ENCODE measurements at regions not wholly inside any gene's neighbourhood (a gene's known extent, or its start where the extent isn't known, plus 50 kb on each side); places are given as distances from the start of the nearest gene placed in this dataset.

DNA sequence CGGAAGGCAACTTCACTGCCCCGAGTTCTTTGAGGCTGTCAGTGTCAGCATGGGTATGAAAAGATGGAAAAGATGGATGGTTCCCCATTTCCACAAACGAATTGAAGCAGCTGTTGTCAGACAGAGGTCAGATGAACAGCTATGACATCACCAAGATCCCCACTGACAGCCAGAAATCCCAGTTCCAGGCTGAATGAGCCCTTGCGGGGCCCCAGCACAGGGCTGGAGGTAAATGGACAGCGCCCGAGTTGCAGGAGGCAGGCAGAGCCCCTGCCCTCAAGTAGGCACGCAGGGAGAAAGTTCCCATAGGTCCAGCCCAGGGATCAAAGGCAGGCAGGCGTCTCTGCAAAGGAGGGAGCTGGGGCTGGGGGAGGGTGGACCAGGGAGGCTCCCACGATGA, 169.5 kb upstream of the AGAP1 start:
- no peaks in the 10 kb centered on the region for H3K9me3 ChIP-seq (replicated peaks; ENCODE audit: low read length)

GRCh38 chr2:235325151-235325550, 168.7 kb upstream of the AGAP1 start:
- peaks cover 13% of the 10 kb centered on the region for H3K27me3 ChIP-seq (ENCODE audit: control insufficient read depth, insufficient read depth, low read length)
- no peaks in the 10 kb centered on the region for H3K9me3 ChIP-seq (replicated peaks; ENCODE audit: low read length)
- H3K4me1 ChIP-seq (ENCODE audit: control insufficient read depth, insufficient read depth, low read length) = peaks cover 10% of the 10 kb centered on the region
- no peak overlapping the region for H3K4me3 ChIP-seq (ENCODE audit: low read length)
- H3K36me3 ChIP-seq (ENCODE audit: insufficient read depth, low read length) = no peaks in the 10 kb centered on the region
- no peak overlapping the region for H3K9ac ChIP-seq (ENCODE audit: low read depth, low read length)
- H3K4me2 ChIP-seq (ENCODE audit: low read length) = no peak overlapping the region

More for the DNA sequence above, 169.5 kb upstream of the AGAP1 start:
- no peak overlapping the region for H3K4me3 ChIP-seq (ENCODE audit: low read length)
- H3K27me3 ChIP-seq (ENCODE audit: control insufficient read depth, insufficient read depth, low read length) = peaks cover 13% of the 10 kb centered on the region
- no peak overlapping the region for H3K4me2 ChIP-seq (ENCODE audit: low read length)
- no peaks in the 10 kb centered on the region for H3K36me3 ChIP-seq (ENCODE audit: insufficient read depth, low read length)
- H3K4me1 ChIP-seq (ENCODE audit: control insufficient read depth, insufficient read depth, low read length) = peaks cover 10% of the 10 kb centered on the region
- H3K9ac ChIP-seq (ENCODE audit: low read depth, low read length) = no peak overlapping the region

DNA sequence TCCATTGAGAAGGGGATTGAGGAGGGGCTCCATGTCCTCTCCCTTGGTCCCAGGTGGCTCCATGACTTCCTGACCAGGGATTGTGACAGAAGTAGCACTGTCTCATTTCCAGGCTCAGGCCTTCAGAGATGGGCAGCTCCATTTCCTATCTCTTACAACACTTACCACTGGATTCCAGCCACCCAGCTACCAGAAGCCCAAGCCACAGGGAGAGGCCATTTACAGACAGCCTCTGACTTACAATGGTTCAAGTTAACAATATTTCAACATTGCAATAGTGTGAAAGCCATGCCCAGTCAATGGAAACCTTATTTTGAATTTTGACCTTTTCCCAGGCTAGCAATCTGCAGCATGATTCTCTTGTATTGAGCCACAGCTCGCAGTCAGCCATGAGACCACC, 164.9 kb upstream of the AGAP1 start:
- H3K9me3 ChIP-seq (replicated peaks; ENCODE audit: low read length) = no peaks in the 10 kb centered on the region
- H3K36me3 ChIP-seq (ENCODE audit: insufficient read depth, low read length) = no peaks in the 10 kb centered on the region

DNA sequence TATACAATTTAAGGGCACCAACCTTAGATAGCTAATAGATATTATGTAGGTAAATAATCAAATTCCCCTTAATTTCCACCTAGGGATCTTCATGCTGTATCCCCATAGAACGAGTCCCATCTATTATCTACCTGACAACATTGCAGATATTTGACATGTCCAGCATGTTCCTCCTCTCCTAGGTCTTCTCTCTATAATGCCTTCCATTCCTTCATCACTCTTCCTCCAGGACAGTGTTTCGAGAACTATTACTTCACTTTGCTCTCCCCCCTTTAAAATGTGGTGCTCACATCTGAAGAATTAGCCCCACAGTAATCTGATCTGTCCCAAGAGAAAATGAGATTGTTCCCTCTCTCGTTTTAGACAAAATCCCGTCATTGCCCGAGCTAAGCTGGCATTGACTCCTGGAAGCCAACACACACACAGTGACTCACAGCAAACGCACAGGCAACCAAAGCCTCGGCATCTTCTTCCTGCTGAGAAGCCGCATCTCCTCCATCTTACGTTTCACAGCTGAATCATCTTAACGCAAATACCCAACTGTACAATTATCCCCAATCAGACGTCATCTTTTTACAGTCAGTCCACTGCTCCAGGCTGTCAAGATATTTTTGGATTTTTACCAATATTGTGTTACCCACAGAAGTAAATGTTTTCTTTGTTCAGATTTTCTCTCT, 162.9 kb upstream of the AGAP1 start:
- Histone ChIP-seq H3K9me3 (replicated peaks; ENCODE audit: low read length) (no peaks in the 10 kb centered on the region), H3K9ac (ENCODE audit: low read depth, low read length) (peak overlapping the region; percentile 34), H3K27me3 (ENCODE audit: control insufficient read depth, insufficient read depth, low read length) (peaks cover 5% of the 10 kb centered on the region), H3K36me3 (ENCODE audit: insufficient read depth, low read length) (no peaks in the 10 kb centered on the region), H3K4me2 (ENCODE audit: low read length) (peak overlapping the region; percentile 59), H3K4me3 (ENCODE audit: low read length) (peak overlapping the region; percentile 5), H3K4me1 (ENCODE audit: control insufficient read depth, insufficient read depth, low read length) (peaks cover 23% of the 10 kb centered on the region)

More for the DNA sequence above, 164.9 kb upstream of the AGAP1 start:
- H3K4me3 ChIP-seq (ENCODE audit: low read length) = no peak overlapping the region
- peaks cover 23% of the 10 kb centered on the region for H3K4me1 ChIP-seq (ENCODE audit: control insufficient read depth, insufficient read depth, low read length)
- no peak overlapping the region for H3K4me2 ChIP-seq (ENCODE audit: low read length)
- H3K9ac ChIP-seq (ENCODE audit: low read depth, low read length) = no peak overlapping the region
- H3K27me3 ChIP-seq (ENCODE audit: control insufficient read depth, insufficient read depth, low read length) = peaks cover 8% of the 10 kb centered on the region

GRCh38 chr2:235332240-235332890, 161.5 kb upstream of the AGAP1 start:
- Histone ChIP-seq H3K4me3 (ENCODE audit: low read length) (no peak overlapping the region), H3K4me2 (ENCODE audit: low read length) (no peak overlapping the region), H3K4me1 (ENCODE audit: control insufficient read depth, insufficient read depth, low read length) (peaks cover 22% of the 10 kb centered on the region), H3K27me3 (ENCODE audit: control insufficient read depth, insufficient read depth, low read length) (peaks cover 11% of the 10 kb centered on the region), H3K9ac (ENCODE audit: low read depth, low read length) (no peak overlapping the region), H3K9me3 (replicated peaks; ENCODE audit: low read length) (no peaks in the 10 kb centered on the region), H3K36me3 (ENCODE audit: insufficient read depth, low read length) (no peaks in the 10 kb centered on the region)

GRCh38 chr2:235333076-235333475, 160.8 kb upstream of the AGAP1 start:
- H3K36me3 ChIP-seq (ENCODE audit: insufficient read depth, low read length) = no peaks in the 10 kb centered on the region

DNA sequence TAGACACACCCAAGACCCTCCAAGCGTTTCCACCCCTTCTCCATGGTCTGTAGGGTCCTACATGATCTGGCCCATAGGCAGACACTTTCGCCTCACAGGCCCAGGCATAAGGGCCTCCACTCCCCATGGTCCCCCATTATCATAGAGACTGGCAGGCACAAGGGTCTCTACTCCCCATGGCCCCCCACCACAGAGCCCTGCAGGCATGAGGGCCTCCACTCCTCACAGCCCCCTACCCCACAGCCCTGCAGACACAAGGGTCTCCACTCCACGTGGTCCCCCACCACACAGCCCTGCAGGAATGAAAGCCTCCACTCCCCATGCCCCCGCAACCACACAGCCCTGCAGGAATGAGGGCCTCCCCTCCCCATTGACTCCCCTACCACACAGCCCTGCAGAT, 159.7 kb upstream of the AGAP1 start:
- H3K27me3 ChIP-seq (ENCODE audit: control insufficient read depth, insufficient read depth, low read length) = peaks cover 26% of the 10 kb centered on the region
- no peak overlapping the region for H3K4me3 ChIP-seq (ENCODE audit: low read length)
- H3K9me3 ChIP-seq (replicated peaks; ENCODE audit: low read length) = no peaks in the 10 kb centered on the region
- H3K36me3 ChIP-seq (ENCODE audit: insufficient read depth, low read length) = no peaks in the 10 kb centered on the region
- H3K4me2 ChIP-seq (ENCODE audit: low read length) = no peak overlapping the region
- peaks cover 13% of the 10 kb centered on the region for H3K4me1 ChIP-seq (ENCODE audit: control insufficient read depth, insufficient read depth, low read length)
- H3K9ac ChIP-seq (ENCODE audit: low read depth, low read length) = no peak overlapping the region

More at GRCh38 chr2:235333076-235333475, 160.8 kb upstream of the AGAP1 start:
- no peak overlapping the region for H3K4me2 ChIP-seq (ENCODE audit: low read length)
- peaks cover 14% of the 10 kb centered on the region for H3K4me1 ChIP-seq (ENCODE audit: control insufficient read depth, insufficient read depth, low read length)
- H3K4me3 ChIP-seq (ENCODE audit: low read length) = no peak overlapping the region
- H3K9me3 ChIP-seq (replicated peaks; ENCODE audit: low read length) = no peaks in the 10 kb centered on the region
- no peak overlapping the region for H3K9ac ChIP-seq (ENCODE audit: low read depth, low read length)
- peaks cover 18% of the 10 kb centered on the region for H3K27me3 ChIP-seq (ENCODE audit: control insufficient read depth, insufficient read depth, low read length)

- H3K9ac ChIP-seq (ENCODE audit: low read depth, low read length) = no peak overlapping the region
- H3K4me1 ChIP-seq (ENCODE audit: control insufficient read depth, insufficient read depth, low read length) = peaks cover 8% of the 10 kb centered on the region
- H3K36me3 ChIP-seq (ENCODE audit: insufficient read depth, low read length) = no peaks in the 10 kb centered on the region
- H3K4me2 ChIP-seq (ENCODE audit: low read length) = no peak overlapping the region
- H3K27me3 ChIP-seq (ENCODE audit: control insufficient read depth, insufficient read depth, low read length) = peaks cover 17% of the 10 kb centered on the region
- H3K4me3 ChIP-seq (ENCODE audit: low read length) = no peak overlapping the region
- H3K9me3 ChIP-seq (replicated peaks; ENCODE audit: low read length) = no peaks in the 10 kb centered on the region
Measured at GRCh38 chr2:235343156-235343774, 150.6 kb upstream of the AGAP1 start.

GRCh38 chr2:235343869-235344268, 150.0 kb upstream of the AGAP1 start:
- Histone ChIP-seq H3K27me3 (ENCODE audit: control insufficient read depth, insufficient read depth, low read length) (peaks cover 13% of the 10 kb centered on the region), H3K36me3 (ENCODE audit: insufficient read depth, low read length) (no peaks in the 10 kb centered on the region), H3K9me3 (replicated peaks; ENCODE audit: low read length) (no peaks in the 10 kb centered on the region), H3K9ac (ENCODE audit: low read depth, low read length) (no peak overlapping the region), H3K4me1 (ENCODE audit: control insufficient read depth, insufficient read depth, low read length) (peaks cover 8% of the 10 kb centered on the region), H3K4me2 (ENCODE audit: low read length) (no peak overlapping the region), H3K4me3 (ENCODE audit: low read length) (no peak overlapping the region)

- H3K9me3 ChIP-seq (replicated peaks; ENCODE audit: low read length) = no peaks in the 10 kb centered on the region
- no peak overlapping the region for H3K4me2 ChIP-seq (ENCODE audit: low read length)
- H3K36me3 ChIP-seq (ENCODE audit: insufficient read depth, low read length) = no peaks in the 10 kb centered on the region
- peaks cover 17% of the 10 kb centered on the region for H3K27me3 ChIP-seq (ENCODE audit: control insufficient read depth, insufficient read depth, low read length)
- H3K4me1 ChIP-seq (ENCODE audit: control insufficient read depth, insufficient read depth, low read length) = peaks cover 8% of the 10 kb centered on the region
- H3K4me3 ChIP-seq (ENCODE audit: low read length) = no peak overlapping the region
- H3K9ac ChIP-seq (ENCODE audit: low read depth, low read length) = no peak overlapping the region
Measured at GRCh38 chr2:235345745-235346144, 148.1 kb upstream of the AGAP1 start.

DNA sequence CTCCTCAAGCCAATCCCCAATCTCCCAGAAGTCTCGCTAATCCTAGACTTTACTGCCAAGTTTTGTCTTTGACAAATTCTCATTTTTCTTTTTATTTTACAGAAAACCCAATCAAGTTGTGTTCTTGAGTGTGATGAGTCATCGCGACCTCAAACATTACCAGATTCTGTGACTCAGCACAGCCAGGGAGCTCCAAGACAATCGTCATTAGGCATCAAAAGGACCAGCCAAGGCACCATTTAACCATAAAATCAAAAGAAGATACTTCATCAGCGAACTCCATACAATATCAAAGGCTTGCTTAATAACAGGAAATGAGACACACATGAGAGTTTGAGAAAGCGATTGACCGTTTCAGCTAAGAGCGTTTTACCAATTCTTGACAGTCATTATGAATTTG, 146.2 kb upstream of the AGAP1 start:
- Histone ChIP-seq H3K27me3 (ENCODE audit: control insufficient read depth, insufficient read depth, low read length) (peaks cover 11% of the 10 kb centered on the region), H3K9me3 (replicated peaks; ENCODE audit: low read length) (no peaks in the 10 kb centered on the region), H3K4me1 (ENCODE audit: control insufficient read depth, insufficient read depth, low read length) (peaks cover 8% of the 10 kb centered on the region), H3K9ac (ENCODE audit: low read depth, low read length) (no peak overlapping the region), H3K36me3 (ENCODE audit: insufficient read depth, low read length) (no peaks in the 10 kb centered on the region), H3K4me2 (ENCODE audit: low read length) (no peak overlapping the region), H3K4me3 (ENCODE audit: low read length) (no peak overlapping the region)
